ENCODE measurements at regions not wholly inside any gene's neighbourhood (a gene's known extent, or its start where the extent isn't known, plus 50 kb on each side); places are given as distances from the start of the nearest gene placed in this dataset.

- Histone ChIP-seq H3K4me3 (no peak overlapping the region), H3K9me3 (ENCODE audit: control insufficient read depth in 4 of 4, insufficient read depth in 3 of 4, low read length in 3 of 4) (peaks cover 0 to 3% (median 0%) of the 10 kb centered on the region in 4 donors), H3K9ac (ENCODE audit: insufficient read depth in 1 of 2, low read length in 2 of 2) (no peak overlapping the region), H3K27me3 (ENCODE audit: control insufficient read depth in 3 of 3, insufficient read depth in 3 of 3, low read length in 2 of 3) (no peaks in the 10 kb centered on the region), H3K4me1 (ENCODE audit: control insufficient read depth in 5 of 5, insufficient read depth in 5 of 5, low read length in 5 of 5) (peaks cover 0 to 7% (median 1%) of the 10 kb centered on the region in 5 donors), H3K36me3 (ENCODE audit: control insufficient read depth in 4 of 4, insufficient read depth in 4 of 4, low read length in 4 of 4) (no peaks in the 10 kb centered on the region), H3K27ac (ENCODE audit: low read depth in 1 of 2, low read length in 1 of 2) (no peak overlapping the region)
- WGBS, 2 donors, result 8 to 18% methylated on average over 2 of the region's 2 CpGs
- peak; percentile 21 for TF ChIP-seq CTCF (IDR thresholded peaks at IDR 0.05; ENCODE audit: control extremely low read depth, extremely low read depth)
- ATAC-seq (ENCODE audit: insufficient read depth, low FRiP score) (peak; percentile 50), DNase-seq (peak; percentile 48 to 94 (median 90))
These were observed 1414.7 kb upstream of the TENM3 start for GRCh38 chr4:180828455-180829018.

GRCh38 chr4:180832073-180832472, 1411.1 kb upstream of the TENM3 start:
- DNase-seq, result no peak
- H3K27me3 ChIP-seq (ENCODE audit: control insufficient read depth in 3 of 3, insufficient read depth in 3 of 3, low read length in 2 of 3), result no peaks in the 10 kb centered on the region
- 48 to 57% methylated on average over 3 of the region's 3 CpGs for WGBS, 2 donors
- peaks cover 0 to 7% (median 1%) of the 10 kb centered on the region in 5 donors for H3K4me1 ChIP-seq (ENCODE audit: control insufficient read depth in 5 of 5, insufficient read depth in 5 of 5, low read length in 5 of 5)
- H3K27ac ChIP-seq (ENCODE audit: low read depth in 1 of 2, low read length in 1 of 2), result no peak overlapping the region
- no peak overlapping the region for H3K9ac ChIP-seq (ENCODE audit: insufficient read depth in 1 of 2, low read length in 2 of 2)
- no peak overlapping the region for H3K4me3 ChIP-seq
- ATAC-seq (ENCODE audit: insufficient read depth, low FRiP score), result no peak
- no peak for TF ChIP-seq CTCF (IDR thresholded peaks at IDR 0.05; ENCODE audit: control extremely low read depth, extremely low read depth)
- H3K36me3 ChIP-seq (ENCODE audit: control insufficient read depth in 4 of 4, insufficient read depth in 4 of 4, low read length in 4 of 4), result no peaks in the 10 kb centered on the region
- no peaks in the 10 kb centered on the region for H3K9me3 ChIP-seq (ENCODE audit: control insufficient read depth in 4 of 4, insufficient read depth in 3 of 4, low read length in 3 of 4)

- no peak for ATAC-seq (ENCODE audit: insufficient read depth, low FRiP score)
- no peak overlapping the region for H3K9ac ChIP-seq (ENCODE audit: insufficient read depth in 1 of 2, low read length in 2 of 2)
These were observed 1403.1 kb upstream of the TENM3 start for GRCh38 chr4:180840142-180840541.

More at GRCh38 chr4:180840142-180840541, 1403.1 kb upstream of the TENM3 start:
- H3K4me3 ChIP-seq, result no peak overlapping the region
- no peak for DNase-seq
- no peak overlapping the region for H3K27ac ChIP-seq (ENCODE audit: low read depth in 1 of 2, low read length in 1 of 2)
- H3K9me3 ChIP-seq (ENCODE audit: control insufficient read depth in 4 of 4, insufficient read depth in 3 of 4, low read length in 3 of 4), result peaks cover 0 to 3% (median 0%) of the 10 kb centered on the region in 4 donors
- TF ChIP-seq CTCF (IDR thresholded peaks at IDR 0.05; ENCODE audit: control extremely low read depth, extremely low read depth), result no peak
- no peaks in the 10 kb centered on the region for H3K36me3 ChIP-seq (ENCODE audit: control insufficient read depth in 4 of 4, insufficient read depth in 4 of 4, low read length in 4 of 4)
- 73 to 76% methylated on average over 7 of the region's 7 CpGs for WGBS, 2 donors
- H3K4me1 ChIP-seq (ENCODE audit: control insufficient read depth in 5 of 5, insufficient read depth in 5 of 5, low read length in 5 of 5), result no peaks in the 10 kb centered on the region
- no peaks in the 10 kb centered on the region for H3K27me3 ChIP-seq (ENCODE audit: control insufficient read depth in 3 of 3, insufficient read depth in 3 of 3, low read length in 2 of 3)
